Left renal cortex interstitium (tissue), 4 donors: ENCODE measurements at regions not wholly inside any gene's neighbourhood (a gene's known extent, or its start where the extent isn't known, plus 50 kb on each side); places are given as distances from the start of the nearest gene placed in this dataset.
A peak's percentile ranks its signal among the peaks of the same experiment; 100 is the strongest.

ENCODE experiments used
- DNase-seq, 4 donors: peaks; one replicate each; pipeline ENCODE4 v3.0.0-alpha.2; 2013; ENCODE audit warnings: low read depth in 4 of 4, low spot score in 2 of 4, missing footprints in 1 of 4

DNA sequence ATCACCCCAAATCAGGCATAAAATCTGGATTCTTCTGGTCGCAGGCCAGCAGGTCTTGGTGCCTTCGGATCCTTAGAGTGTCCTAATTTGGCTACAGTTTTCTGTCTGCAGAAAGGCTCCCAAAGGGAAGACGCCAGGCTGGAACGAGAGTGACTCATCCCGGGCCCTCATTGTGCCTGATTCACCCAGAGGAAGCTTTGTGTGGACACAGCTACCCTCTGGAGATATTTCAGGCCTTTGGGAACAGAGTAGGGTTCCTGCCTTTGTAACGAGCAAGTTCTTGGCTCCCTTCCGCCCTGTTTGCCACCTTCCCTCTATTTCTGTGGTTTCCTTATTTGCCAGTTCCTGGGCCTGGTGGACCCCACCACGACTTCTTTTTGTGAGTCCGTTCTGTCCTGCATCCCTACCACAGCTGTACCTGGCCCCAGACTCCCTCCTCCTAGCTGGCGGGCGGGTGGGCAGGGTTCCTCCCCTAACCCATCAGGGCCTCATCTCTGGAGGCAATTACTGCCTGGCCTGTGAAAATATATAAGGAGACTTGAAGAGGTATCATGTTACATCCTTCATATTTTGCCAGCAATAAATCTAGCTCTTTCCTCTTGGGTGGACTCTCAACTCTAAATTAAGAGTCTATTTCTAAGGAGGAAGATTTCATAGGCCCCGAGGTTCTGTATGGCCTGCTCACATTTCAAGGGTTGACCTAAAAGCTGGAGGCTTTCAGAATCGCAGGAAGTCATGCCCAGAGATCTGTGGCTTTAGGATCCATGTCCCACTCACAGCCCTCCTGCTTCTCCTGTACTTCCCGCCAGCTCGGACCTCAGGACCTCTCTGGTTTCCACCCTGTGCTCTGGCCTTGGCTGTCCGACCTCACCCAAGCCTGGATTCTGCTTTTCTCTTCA lies 219.2 kb upstream of the ZNF32 start:
- DNase-seq: peak in 1 of 4 donors; percentile 43

DNA sequence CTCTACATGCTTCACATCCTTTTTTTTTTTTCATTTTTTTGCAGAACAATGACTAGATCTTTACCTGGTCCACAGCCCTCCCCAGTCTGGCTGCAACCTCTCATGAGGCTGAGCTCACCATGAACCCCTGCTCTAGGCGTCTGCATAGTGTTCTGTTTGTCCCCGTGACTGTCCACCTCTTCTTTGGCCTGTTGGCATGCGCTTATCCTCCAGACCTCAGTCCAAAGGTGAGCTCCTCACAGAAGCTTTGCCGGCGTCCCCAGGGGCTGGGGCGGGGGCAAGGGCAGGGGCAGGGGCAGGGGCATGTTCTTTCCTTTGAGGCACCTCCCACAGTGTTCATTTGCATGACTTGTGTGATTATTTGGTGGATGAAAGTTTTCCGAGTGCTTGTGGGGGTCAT lies 218.4 kb upstream of the ZNF32 start:
- DNase-seq: no peak

GRCh38 chr10:43866712-43867111 lies 218.0 kb upstream of the ZNF32 start:
- no peak for DNase-seq

DNA sequence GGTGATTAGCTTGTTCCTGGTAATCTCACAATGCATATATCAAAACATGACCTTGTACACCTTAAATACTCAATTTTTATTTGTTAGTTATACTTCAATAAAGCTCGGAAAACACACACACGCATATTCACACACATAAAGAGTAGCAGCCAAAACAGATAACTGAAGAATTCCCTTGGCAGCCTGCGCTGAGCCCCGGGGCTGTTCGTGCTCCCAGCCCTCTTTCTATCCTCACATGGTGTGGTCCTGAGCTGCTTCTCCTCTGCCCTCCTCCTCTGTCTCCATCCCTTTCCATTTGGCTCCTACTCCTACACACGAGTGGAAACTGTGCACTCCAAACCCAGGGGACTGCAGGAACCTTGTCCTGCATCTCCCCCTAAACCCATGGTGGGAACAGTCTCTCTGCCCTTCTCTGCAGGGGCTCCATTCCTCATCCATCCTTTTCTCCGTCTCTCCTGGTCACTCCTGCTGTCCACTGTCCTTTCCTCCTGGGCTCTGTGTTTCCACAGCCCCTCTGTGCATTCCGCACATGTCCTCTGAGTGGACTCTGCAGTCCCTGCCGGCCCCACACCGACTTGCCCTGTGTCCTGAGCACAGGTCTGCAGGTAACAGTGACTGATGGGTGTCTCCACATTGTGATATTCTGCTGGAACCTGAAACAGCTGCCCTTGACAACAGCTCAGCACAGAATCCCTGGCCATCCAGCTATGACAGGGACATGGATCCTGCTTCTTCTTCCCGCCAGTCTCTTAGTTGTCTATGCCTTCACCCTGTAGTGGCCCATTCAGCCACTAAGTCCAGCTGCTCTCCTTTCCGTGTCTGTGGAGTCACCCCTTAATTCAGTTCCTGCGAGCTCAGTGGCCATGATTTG lies 216.8 kb upstream of the ZNF32 start:
- no peak for DNase-seq

GRCh38 chr10:43864656-43865055 lies 216.0 kb upstream of the ZNF32 start:
- DNase-seq: no peak

- no peak for DNase-seq
Observed at GRCh38 chr10:43863859-43864591, 215.3 kb upstream of the ZNF32 start.

DNA sequence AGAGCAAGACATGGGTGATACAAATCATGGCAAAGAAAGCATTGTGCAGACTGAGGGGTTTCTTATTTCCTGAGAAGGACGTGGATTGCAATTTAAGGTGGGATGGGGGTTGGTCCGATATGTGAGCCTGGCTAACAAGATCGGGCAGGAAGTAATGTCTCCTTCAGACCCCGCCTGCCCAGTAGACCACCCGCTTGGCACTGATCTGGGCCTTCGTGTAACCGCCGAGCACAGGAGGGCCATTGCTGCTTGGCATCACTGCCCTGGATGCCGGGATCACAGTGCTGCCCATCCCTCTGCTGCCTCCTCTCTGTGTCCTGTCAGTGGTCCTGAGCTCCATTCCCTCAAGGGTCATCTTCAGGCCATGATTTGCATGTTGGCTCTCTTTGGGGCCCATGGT lies 214.6 kb upstream of the ZNF32 start:
- DNase-seq: no peak

GRCh38 chr10:43862756-43863155 lies 214.1 kb upstream of the ZNF32 start:
- no peak for DNase-seq

DNA sequence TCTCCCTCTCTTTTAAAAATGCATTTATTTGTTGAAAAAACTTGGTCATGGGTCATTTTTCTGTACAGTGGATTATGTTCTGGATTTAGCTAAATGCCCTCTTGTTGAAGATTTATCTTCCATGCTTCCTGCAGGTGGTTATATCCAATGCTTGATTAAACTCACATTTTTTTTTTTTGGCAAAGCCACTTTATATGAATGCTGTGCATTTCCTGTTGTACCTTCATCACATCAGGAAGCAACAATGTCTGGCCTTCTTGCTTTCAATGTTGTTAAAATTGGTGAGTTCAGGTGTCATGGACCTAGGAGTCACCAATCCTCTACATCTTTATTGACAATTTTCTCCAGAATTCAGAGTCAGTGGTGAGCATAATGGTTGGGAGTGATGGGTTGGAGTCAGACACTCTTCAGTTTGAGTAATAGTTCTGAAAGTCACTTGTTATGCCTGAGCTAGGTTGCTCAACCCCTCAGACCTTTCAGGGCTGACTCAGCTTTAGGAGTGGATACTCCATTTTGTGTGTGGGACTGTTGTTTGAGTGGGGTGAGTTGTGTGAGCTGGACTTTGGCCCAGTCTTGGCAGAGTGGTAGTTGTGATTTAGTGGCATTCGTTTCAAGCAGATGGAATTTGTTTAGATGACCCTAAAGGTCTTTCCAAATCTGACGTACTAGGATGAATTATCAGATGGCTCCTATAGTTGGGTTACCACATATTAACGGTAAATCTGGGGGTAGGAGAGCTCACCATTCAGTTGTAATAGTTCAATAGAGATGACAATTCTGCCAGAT lies 213.5 kb upstream of the ZNF32 start:
- no peak for DNase-seq

DNA sequence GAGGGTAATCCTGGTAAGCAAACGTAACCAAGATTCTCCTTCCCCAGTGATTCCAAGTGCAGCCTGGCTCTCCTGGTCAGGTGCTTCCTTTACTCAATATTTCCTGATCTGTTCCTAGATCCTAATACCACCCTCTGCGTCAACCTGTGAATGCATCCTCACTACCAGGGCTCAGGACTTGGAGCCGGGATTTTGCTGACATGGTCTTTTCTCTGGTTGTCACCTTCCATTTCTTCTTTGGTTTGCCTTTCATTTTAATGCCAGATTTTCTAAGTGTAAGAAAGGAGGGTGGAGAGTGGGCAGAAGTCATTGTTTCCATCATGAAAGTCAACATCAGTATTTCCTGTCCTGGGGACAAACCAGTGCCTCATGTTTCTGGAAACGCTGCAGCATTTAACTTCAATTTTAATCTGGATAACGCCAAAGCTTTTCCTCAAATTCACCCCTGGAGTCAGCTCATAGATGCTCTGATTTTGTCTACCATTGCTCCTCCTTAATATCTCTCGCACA lies 210.4 kb upstream of the ZNF32 start:
- DNase-seq: no peak

DNA sequence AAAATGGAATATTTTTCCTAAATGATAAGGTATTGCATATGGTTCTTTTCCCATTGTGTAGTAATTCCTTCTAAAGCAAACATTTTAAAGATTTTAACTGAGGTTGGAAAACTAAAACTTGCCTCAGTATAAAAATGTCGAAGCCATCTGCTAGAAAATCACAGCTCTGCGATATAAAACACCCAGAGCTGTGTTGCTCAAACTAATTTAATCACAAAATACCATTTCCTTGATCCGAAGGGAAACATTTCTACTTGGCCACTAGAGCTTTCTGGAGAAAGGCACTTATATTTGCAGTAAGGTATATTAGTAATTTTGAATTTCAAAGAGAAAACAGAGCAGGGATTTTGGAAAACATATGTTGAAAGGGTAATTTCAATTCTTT lies 209.2 kb upstream of the ZNF32 start:
- DNase-seq: no peak

- no peak for DNase-seq
Observed at GRCh38 chr10:43857206-43857930, 208.7 kb upstream of the ZNF32 start.

- DNase-seq: no peak
Observed at GRCh38 chr10:43856299-43856698, 207.6 kb upstream of the ZNF32 start.

DNA sequence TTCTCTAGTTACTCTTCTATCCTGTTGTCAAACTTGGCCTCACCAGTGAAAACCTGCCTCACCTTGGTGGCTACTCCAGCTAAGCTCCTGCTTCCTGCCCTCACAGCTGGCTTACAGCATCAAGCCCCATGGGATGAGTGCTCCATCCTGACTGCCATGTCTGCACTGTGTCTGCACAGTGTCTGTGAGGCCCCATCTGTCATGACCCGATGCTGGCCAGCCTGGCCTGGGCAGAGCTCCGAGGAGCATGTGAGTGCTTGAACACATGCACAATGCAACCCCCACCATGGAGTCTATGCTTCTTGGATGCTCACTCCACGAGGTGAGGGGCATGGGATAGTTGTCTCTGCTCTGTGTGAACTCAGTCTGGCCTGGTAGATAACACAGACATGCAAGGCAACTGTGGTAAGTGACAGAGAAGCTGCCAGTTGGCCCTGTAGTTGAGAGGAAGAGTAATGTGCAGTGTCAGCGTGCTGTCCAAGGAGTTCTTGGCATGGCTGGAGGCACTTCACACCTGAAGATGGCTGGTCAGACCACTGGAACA lies 207.1 kb upstream of the ZNF32 start:
- no peak for DNase-seq

DNA sequence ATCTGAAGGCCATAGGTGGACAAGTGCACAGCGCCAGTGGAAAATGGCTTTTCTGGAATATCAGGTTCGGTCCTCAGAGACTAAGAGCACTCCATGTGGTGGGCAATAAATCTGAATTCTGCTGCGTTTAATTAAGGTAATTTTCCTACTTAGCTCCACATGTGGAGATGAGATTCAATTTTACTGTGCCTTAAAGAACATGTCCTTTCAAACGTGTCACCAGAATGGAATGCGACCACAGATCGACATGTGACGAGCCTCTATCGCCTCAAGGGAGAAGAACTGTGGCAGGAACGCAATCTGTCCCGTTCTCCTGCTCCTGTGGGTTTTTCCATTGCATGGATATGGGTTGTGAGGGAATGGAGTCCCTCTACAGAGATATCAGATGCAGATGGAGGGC lies 205.3 kb upstream of the ZNF32 start:
- DNase-seq: no peak

- DNase-seq: no peak
Observed at GRCh38 chr10:43853369-43853768, 204.7 kb upstream of the ZNF32 start.

DNA sequence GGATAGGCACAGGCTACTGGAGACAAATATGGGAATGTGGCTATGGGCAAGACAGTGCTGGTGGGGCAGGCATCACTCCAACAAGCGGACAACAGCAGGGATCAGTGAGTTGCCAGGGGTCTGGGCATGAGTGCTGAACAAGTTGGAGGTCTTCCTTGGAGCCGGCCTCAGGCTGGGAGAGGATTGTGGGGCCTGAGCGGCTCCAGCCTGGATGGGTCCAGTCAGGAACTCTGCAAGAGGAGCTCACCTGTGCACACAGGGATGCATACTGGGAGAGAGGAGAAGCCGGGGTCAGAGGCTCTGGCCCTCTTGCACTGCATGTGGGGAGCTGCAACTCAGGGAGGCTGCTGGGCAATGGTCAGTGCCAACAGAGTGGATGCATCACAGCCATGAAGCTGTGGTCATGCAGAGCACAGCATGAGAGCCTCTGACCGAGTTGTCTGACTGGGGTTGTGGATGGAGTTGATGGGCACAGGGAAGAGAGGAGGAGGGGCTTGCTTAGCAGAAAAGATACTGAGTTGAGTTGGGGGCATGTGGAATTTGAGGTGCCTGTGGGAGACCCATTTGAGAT lies 204.0 kb upstream of the ZNF32 start:
- DNase-seq: no peak

DNA sequence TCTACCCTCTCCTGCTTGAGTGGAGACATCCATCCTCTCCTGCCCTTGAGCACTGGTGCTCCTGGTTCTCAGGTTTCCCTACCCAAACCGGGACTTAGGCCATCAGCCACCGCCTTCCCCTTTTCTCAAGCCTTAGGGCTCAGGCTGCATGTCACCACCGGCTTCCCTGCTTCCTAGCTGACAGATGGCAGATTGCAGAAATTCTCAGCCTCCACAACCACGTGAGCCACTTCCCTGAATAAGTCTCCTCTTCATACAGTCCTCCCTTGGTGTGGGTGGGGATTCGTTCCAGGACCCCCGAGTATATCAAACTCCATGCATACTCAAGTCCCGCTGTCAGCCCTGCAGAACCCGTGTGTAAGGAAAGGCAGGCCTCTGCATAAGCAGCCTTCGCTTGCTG lies 203.5 kb upstream of the ZNF32 start:
- no peak for DNase-seq

- no peak for DNase-seq
Observed at GRCh38 chr10:43851030-43851429, 202.3 kb upstream of the ZNF32 start.
